KMS-11 (cell line): ENCODE measurements at regions not wholly inside any gene's neighbourhood (a gene's known extent, or its start where the extent isn't known, plus 50 kb on each side); places are given as distances from the start of the nearest gene placed in this dataset.

ENCODE experiments used
- H2AFZ ChIP-seq: fragments of 200-600 bp; sonication (generic); 2 replicates; pipeline ENCODE4 v1.6.1; 2016; ENCODE audit warnings: antibody characterized with exemption, mixed run types, low read depth
- H3K27ac ChIP-seq: fragments of 200-600 bp; sonication (generic); 2 replicates; pipeline ENCODE4 v1.6.1; 2016; ENCODE audit warnings: mild to moderate bottlenecking, mixed run types
- H3K27me3 ChIP-seq: fragments of 200-600 bp; sonication (generic); 2 replicates; pipeline ENCODE4 v1.6.1; 2017; ENCODE audit warnings: mild to moderate bottlenecking, low read depth, mixed run types, moderate library complexity; ENCODE audit not compliant: insufficient read depth
- H3K36me3 ChIP-seq: fragments of 200-600 bp; sonication (generic); 2 replicates; pipeline ENCODE4 v1.6.1; 2017; ENCODE audit warnings: mild to moderate bottlenecking, mixed run types; ENCODE audit not compliant: insufficient read depth
- H3K4me1 ChIP-seq: fragments of 200-600 bp; sonication (generic); 2 replicates; pipeline ENCODE4 v1.6.1; 2016; ENCODE audit warnings: mild to moderate bottlenecking, low read depth, mixed run types; ENCODE audit not compliant: poor library complexity, severe bottlenecking
- H3K4me2 ChIP-seq: fragments of 200-600 bp; sonication (generic); 2 replicates; pipeline ENCODE4 v1.7.0; 2016; ENCODE audit warnings: mild to moderate bottlenecking, mixed run types
- H3K4me3 ChIP-seq: fragments of 200-600 bp; sonication (generic); IDR thresholded peaks from 2 replicates; pipeline ENCODE4 v1.6.1; 2017; ENCODE audit warnings: low read depth, low read length, mixed read lengths; ENCODE audit not compliant: insufficient read depth
- H3K79me2 ChIP-seq: fragments of 200-600 bp; sonication (generic); 2 replicates; pipeline ENCODE4 v1.6.1; 2016; ENCODE audit warnings: low read depth, mixed run types; ENCODE audit not compliant: insufficient read depth
- H3K9ac ChIP-seq: fragments of 200-600 bp; sonication (generic); 2 replicates; pipeline ENCODE4 v1.6.1; 2016; ENCODE audit warnings: mild to moderate bottlenecking, mixed run types
- H4K20me1 ChIP-seq: fragments of 200-600 bp; sonication (generic); 2 replicates; pipeline ENCODE4 v1.6.1; 2016; ENCODE audit warnings: mild to moderate bottlenecking, mixed run types; ENCODE audit not compliant: insufficient read depth
- TF ChIP-seq, protein P1 (sequence below): fragments of 200-600 bp; sonication (generic); conservative IDR thresholded peaks from 2 replicates; pipeline ENCODE4 v1.6.1; 2017; ENCODE audit warnings: low read depth, mild to moderate bottlenecking, antibody characterized with exemption, low read length, moderate library complexity, mixed read lengths

DNA sequence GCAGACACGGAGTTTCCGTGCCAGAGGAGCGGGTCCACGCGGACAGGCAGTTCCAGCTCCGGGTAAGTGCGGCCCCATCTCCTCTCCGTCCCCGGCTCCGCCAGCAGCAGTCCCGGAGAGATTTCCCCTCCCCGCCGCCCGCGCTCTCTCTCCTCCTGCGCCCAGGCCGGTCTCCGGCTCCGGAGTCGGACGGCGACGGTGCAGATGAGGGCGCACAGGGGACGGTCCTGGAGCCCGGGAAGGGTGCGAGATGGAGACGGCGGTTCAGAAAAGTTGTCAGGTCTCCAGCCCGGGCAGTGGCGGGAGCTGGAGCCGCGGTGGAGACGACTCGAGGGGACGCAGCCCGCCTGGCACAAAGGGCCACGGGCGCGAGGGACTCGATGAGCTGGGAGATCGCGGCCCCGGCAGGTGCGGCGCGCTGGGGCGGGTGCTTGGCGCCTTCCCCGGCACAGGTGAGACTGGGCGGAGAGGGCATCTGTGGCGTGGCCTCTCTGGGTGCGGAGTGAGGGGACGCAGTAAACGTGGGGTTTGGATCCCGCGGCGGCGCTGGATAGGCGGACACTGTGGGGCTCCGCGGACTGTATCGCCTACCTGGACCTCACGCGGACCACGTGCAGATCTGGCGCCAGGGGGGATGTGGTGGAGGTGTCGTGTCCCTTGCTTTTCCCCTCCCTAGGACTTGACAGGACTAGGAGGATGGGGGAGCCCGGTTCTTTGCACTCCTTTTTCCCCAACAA lies 1540.3 kb upstream of the TMEM132C start:
- TF ChIP-seq, protein P1, sequence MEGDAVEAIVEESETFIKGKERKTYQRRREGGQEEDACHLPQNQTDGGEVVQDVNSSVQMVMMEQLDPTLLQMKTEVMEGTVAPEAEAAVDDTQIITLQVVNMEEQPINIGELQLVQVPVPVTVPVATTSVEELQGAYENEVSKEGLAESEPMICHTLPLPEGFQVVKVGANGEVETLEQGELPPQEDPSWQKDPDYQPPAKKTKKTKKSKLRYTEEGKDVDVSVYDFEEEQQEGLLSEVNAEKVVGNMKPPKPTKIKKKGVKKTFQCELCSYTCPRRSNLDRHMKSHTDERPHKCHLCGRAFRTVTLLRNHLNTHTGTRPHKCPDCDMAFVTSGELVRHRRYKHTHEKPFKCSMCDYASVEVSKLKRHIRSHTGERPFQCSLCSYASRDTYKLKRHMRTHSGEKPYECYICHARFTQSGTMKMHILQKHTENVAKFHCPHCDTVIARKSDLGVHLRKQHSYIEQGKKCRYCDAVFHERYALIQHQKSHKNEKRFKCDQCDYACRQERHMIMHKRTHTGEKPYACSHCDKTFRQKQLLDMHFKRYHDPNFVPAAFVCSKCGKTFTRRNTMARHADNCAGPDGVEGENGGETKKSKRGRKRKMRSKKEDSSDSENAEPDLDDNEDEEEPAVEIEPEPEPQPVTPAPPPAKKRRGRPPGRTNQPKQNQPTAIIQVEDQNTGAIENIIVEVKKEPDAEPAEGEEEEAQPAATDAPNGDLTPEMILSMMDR = no peak
- Histone ChIP-seq H3K27me3 (no peaks in the 10 kb centered on the region), H3K9ac (no peak overlapping the region)

DNA sequence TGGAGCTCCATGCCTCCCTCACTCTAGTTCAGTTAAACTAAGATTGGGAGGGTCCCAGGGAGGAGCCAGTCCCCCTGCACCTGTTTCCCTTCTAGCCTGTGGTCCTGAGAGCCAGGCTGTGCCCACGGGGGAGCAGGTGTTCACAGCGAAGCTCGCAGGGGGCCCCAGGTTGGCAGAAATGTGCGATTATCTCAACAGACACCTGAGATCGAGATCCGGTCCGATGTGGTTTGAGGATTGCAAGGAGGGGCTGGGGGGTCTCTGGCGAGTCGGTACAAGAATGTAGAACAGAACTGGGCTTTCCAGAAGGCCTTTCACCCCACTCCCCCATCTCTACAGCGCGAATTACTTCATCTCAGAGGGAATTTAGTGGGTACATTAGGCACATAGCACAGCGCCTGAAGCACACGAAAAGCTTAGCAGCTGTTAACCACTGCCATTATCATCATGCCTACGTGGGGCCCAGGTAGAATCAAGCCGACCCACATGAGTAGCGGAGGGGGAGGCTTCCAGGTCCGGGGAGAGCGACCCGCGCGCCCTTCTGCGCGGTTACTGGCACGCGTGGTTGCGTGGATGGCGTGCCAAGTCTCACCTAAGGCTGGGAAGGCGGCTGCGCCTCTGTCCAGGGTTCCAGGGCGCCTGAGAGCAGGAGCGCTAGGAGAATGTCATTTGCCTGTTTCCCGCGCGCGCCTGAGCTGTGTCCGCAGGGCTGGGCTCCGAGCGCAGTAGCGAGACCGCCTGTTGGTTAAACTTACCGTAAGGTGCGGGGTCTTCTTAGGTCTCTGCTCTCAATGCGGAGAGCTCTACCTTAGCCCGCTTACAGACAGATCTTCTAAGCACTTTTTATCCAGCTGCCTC lies 1539.5 kb upstream of the TMEM132C start:
- Histone ChIP-seq H3K79me2 (no peaks in the 10 kb centered on the region), H2AFZ (no peak overlapping the region), H3K27me3 (no peaks in the 10 kb centered on the region), H3K4me3 (no peak overlapping the region), H4K20me1 (no peaks in the 10 kb centered on the region), H3K27ac (no peak overlapping the region), H3K4me2 (no peak overlapping the region), H3K4me1 (no peaks in the 10 kb centered on the region), H3K9ac (no peak overlapping the region), H3K36me3 (no peaks in the 10 kb centered on the region)
- TF ChIP-seq, protein P1 = no peak

More for the DNA sequence above, 1540.3 kb upstream of the TMEM132C start:
- no peak overlapping the region for H2AFZ ChIP-seq
- H3K4me2 ChIP-seq = no peak overlapping the region
- H3K4me1 ChIP-seq = no peaks in the 10 kb centered on the region
- H3K79me2 ChIP-seq = no peaks in the 10 kb centered on the region
- H3K27ac ChIP-seq = no peak overlapping the region
- H3K4me3 ChIP-seq = no peak overlapping the region
- no peaks in the 10 kb centered on the region for H3K36me3 ChIP-seq
- no peaks in the 10 kb centered on the region for H4K20me1 ChIP-seq

DNA sequence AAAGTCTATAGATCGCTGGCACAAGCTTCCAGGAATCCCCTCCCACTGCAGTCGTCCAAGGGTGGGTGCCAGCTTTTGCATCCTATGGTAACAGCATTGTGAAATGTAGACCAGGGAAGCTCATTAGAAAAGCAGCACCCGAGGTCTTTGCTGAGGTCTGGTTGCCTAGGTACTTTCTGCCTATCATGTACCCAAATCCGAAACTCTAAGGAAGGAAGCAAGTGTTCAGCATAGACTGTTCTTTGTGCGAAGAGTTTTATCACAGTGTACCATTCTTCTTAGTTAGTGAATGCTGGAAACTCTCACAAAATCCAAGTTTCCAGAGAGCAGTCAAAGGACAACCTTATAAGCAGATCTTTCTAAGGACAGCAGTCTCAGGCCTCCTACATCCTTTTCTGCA lies 1532.7 kb upstream of the TMEM132C start:
- Histone ChIP-seq H3K36me3 (no peaks in the 10 kb centered on the region), H3K9ac (no peak overlapping the region), H2AFZ (no peak overlapping the region), H3K27ac (no peak overlapping the region), H3K4me1 (no peaks in the 10 kb centered on the region), H4K20me1 (no peaks in the 10 kb centered on the region), H3K4me2 (no peak overlapping the region), H3K4me3 (no peak overlapping the region), H3K27me3 (no peaks in the 10 kb centered on the region), H3K79me2 (no peaks in the 10 kb centered on the region)
- TF ChIP-seq, protein P1 = no peak

DNA sequence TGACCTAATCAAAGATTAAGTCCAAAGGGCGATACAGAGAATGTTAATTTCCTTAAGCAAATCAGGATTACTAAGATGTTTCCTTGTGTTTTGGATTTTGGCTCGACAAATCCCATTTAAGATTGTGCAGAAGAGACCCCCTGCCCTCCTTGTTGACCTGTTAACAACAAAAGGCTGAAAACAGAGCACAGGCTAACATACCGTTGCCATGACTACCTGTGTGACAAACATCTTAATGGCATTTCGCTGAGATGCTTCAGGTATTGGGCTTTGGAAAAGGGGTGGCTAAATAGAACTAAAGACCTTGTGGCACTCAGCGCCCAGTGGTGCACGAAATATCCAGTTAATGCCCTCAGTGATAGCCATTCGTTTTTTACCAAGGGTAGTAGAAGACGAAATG lies 1532.3 kb upstream of the TMEM132C start:
- TF ChIP-seq, protein P1 = no peak

More for the DNA sequence above, 1532.3 kb upstream of the TMEM132C start:
- Histone ChIP-seq H3K27me3 (no peaks in the 10 kb centered on the region), H2AFZ (no peak overlapping the region), H4K20me1 (no peaks in the 10 kb centered on the region), H3K27ac (no peak overlapping the region), H3K36me3 (no peaks in the 10 kb centered on the region), H3K79me2 (no peaks in the 10 kb centered on the region), H3K4me3 (no peak overlapping the region), H3K9ac (no peak overlapping the region), H3K4me1 (no peaks in the 10 kb centered on the region), H3K4me2 (no peak overlapping the region)
